Activated CD4-positive, alpha-beta T cell treated with anti-CD3 and anti-CD28 coated beads, Interleukin-2, amount 50 U/mL, for 4 hours (primary cell): ENCODE measurements at regions not wholly inside any gene's neighbourhood (a gene's known extent, or its start where the extent isn't known, plus 50 kb on each side); places are given as distances from the start of the nearest gene placed in this dataset.

Experiments
- DNase-seq, 2 experiments: peaks; one replicate each; pipeline ENCODE4 v3.0.0-alpha.2; 2020

DNA sequence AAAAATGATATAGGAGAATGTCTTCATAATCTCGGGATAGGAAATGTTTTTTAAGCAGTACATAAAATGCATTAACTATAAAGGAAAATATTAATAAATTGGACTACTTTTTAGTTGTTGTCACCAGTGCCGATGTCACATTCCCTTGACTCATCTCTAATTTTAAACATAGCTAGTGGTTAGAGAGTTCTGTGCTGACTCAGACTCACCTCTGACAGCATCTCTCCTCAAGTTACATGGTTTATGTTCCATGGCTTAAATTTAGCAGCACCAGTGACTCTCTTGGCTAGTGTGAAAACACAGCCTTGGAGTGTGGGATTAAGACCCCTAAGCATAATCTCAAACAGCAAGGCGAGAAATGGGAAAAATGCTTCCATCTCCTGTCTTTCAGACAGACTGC is 311.8 kb upstream of the MMS22L start:
- no peak for DNase-seq

DNA sequence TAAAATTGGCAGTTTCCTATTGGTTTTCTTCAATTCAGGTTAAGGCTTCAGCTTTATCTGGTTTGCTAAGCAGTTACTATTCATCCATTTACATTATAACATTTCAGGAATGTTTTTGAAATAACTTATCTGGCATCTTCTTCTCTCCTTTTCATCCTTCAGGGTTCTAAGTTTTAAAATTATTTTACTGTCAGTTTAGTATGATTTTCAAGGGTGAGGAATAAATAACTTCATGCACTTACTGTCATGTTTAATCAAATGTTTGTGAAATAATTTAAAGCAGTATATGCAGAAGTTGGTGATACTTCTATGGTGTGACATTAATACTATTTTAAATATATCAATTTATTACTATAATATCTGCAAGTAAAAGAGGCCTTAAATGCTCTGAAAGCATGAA is 338.1 kb upstream of the MMS22L start:
- no peak for DNase-seq

DNA sequence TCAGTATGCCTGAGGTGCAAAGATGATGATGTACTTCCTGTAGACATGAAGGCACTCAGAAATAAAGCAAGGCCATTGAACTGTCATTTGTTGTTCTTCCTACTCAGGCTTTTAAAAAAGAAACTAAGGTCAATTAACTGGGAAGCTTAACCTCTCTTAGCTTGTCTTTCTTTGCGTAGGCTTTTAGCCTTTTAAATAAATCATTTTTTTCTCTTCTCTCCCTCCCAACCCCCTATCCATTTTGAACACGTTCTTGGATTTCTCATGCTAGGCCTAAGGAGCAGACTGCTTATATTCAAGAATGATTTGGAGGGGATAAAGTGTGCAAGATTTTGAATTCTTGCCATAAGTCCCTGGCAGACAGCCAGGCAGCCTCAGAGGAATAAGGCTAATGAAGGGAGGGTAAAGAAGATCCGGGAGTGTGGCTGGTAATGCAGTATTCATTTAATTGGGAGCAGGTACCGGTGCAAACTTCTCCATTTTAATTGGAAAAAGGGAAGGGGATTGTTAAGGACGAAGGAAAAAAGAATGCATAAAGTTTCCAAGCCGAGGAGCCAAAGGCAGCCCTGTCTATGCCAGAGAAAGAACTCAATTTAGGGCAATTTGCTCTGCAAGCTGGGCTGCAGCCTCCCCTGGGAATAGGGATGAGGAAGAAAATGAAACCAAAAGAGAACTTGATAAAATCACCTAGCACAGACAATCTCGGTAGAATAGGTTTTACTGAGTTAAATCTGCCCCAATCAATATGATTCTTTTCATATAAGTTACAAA is 343.8 kb upstream of the MMS22L start:
- DNase-seq: no peak

DNA sequence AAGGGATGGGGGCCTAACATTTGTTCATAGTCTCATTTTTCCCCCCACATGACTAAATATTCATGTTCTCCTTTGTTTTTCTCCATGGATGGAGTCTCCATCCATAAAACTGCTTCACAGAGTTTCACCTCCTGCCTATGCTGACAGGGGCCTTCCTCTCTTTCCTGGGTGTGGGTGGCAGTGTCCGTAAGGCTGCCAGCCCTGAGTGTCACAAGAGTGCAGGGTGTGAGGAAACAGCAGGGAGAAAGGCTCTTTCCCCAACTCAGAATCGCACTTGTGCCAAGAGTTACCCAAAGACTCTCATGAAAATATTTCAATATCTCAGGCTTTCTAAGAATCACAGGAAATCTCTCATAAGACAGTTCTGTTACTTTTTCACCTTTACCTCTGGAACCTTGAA is 346.2 kb upstream of the MMS22L start:
- DNase-seq: no peak

DNA sequence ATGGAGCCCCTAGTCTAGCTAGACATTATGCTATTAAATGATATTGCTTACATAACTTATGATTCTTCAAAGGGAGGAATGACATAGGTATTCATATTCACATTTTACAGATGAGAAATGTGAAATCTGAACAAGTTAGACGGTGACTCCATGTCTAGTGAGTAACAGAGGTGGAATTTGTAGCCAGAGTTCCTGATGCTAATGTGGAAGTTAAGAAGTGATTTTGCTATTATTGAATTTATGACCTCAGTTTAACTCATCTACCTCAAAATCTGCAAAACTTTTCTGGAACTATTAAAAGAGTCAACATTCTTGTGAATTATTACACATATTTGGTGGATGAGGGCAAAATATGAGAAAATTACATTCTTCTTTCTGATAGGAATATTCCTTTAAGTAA is 347.6 kb upstream of the MMS22L start:
- no peak for DNase-seq

DNA sequence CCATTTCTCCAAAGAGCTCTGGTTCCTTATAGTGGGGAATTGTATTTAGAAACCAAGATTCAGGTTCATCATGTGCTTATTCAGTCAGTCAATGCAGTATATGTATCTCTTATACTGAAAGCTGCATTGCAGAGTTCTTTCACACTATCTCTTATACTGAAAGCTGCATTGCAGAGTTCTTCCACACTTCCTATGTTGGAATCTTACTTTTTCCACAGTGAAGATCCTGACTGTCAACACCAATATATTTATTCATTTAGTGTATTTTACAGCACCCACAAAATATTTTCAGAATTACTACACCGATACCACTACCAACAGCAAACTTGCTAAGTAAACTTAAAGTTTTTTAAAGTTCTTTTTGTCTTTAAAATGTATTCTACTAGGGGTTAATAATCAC is 349.3 kb upstream of the MMS22L start:
- DNase-seq: no peak

DNA sequence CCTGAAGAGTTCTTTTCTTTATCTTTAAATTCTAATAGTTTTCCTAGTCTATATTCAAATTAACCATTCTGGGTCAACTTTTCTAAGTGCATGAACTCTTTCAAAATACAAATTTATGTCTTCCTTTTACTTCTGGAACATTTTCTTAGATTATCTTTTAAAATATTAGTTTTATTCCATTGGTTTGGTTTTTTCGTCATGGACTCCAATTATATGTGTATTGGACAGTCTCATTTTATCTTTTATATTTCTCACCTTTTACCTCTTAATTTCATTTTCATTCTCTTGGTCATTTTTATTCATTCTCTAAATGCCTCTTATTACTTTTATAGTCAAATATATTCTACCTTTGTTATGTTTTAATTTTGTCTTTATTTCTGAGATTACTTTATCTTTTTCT is 356.7 kb upstream of the MMS22L start:
- no peak for DNase-seq

DNA sequence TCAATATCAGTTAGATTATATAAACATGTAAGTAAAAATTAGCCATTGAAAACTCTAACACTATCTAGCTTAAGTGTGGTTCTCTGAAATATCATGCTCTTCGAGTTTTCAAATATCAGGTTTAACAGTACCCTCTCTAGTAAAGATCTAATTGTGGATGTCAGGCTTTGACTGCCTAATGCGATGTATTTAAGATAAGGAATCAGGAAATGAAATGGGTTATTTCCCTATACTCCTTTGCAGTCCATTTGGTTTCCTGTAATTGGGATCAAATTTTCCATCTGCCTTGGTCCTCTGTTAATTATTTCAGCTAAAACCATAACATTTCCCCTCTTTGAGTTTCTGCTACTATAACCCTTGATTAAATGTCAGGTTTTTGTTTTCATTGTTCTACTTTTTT is 361.3 kb upstream of the MMS22L start:
- no peak for DNase-seq

DNA sequence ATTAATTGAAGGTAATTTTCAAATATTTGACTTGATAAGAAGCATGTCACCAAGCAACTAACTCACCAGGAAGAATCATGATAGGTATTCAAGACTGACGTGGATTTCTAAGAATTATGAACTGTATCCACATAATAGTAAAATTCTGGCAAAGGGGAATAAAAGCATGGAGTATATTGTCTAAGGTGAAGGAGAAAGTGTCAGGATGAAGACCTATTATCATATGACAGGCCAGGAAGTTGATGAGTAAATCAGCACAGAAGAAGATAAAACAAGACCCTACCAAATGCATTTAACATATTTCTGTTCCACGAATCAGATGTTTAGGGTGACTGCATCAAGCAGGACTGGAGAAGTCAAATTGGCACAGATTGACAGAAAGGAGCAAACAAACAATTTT is 362.7 kb upstream of the MMS22L start:
- no peak for DNase-seq

DNA sequence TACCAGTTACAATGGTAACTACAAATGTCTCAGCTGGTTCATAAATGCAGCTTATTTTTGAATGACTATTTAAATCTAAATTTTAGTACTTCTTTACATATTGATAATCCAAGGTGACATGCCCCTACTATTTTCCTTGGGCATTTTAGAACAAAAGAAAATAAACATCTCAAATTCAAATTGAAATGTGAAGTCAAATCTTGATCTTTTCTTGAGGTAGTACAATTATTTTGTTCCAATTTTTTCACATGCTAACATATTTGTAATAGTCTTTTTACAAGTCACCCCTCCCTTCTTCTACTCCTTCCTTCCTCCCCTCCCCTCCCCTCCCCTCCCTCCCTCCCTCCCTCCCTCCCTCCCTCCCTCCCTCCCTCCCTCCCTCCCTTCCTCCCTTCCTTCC is 370.1 kb upstream of the MMS22L start:
- no peak for DNase-seq

DNA sequence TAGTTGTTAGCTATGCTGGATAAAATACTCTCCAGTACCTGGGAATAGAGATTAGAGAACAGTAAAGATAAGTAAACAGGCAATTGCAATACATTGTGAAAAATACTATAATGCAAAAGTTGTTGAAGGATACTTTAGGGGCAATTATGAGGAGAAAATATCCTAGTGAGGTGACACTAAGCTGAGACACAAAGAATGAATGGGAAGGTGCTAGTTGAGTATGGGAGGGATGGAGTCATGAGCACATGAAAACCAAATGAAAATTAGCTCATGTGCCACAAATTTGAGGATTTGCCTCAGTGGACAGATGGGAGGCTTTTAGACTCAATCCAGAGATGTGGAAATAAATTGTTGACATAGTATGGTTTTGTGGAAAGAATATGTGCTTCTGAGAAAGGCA is 370.5 kb upstream of the MMS22L start:
- no peak for DNase-seq

DNA sequence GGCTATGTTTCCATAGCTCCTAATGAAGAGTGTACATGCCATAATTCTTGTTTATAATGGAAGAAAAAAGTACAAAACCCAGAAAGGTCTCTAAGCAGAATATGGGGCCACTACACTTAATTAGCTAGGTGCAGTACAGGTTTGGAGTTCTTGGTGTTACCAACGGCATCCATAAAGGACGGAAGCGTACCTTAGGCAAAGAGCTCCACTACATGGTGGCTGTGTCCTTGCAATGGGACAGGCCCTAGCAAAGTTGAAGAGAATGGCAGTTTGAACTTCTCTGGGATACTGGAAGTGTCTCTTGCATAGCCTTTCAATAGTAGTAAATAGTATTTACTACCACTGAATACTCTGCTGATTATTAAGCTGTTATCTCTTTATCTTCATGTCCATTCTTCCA is 371.7 kb upstream of the MMS22L start:
- DNase-seq: no peak

DNA sequence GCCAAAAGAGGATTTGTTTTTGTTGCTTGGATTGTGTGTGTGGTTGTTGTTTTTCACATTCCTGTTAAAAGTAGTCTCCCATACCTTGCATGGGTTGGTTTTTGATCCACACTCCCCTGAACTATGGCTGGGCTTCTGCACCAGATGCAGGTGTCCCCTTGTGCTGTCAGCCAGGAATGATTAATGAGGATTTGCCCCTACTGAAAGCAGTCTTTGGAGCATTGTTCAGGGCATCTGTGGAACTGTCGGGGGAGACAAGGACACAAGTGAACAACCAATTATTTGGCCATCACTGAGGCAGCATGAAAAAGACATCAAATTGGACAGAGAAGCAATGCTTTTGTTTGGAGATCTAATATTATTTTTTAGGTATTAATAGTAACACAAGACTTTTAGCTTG is 373.2 kb upstream of the MMS22L start:
- DNase-seq: no peak

DNA sequence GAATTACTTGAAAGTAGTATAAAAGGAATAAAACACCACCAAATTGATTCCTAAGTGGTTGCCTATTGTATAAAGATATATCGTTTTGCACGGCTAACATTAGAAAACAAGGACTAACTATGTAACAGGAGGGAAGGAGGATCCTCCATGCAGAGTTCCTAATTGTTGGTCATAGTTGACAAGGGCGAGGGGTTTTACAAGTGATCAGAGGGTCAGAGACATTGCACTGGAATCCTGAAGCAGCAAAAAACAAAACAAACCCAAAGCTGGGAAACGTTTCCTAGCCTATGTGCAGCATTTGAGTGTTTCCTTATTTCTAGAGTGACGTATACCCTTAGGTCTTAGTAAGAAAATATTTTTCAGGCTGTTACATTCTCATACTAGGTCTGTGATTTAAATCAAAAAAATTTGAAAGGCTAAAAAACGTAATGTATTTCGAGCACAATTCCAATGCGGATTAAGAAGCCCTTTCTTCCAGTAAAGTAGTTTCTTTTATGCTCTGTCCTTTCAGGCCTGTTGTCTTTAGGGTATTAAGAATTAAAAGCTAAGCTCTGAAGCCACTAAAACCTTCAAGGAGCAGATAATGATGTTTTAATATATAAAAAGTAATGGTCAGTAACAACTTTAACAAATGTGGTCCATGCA is 373.8 kb upstream of the MMS22L start:
- no peak for DNase-seq

DNA sequence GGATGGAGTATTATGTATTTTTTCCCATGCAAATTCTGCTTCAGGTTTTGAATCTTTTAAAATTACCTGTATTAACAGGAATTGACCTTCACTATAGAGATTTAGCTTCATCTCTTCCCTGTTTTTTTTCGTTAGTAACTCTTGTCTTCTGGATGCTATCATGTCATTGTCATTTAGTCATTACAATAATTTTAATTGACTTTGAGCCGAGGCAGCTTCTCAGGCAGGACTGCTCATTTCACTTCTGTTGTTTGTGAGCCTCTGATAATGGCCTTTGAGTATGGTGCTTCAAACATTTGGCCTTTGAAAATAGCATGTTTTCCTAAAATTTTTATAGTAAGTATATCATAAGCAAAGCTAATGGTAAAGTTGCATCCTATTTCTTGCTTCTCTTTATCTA is 375.1 kb upstream of the MMS22L start:
- no peak for DNase-seq

DNA sequence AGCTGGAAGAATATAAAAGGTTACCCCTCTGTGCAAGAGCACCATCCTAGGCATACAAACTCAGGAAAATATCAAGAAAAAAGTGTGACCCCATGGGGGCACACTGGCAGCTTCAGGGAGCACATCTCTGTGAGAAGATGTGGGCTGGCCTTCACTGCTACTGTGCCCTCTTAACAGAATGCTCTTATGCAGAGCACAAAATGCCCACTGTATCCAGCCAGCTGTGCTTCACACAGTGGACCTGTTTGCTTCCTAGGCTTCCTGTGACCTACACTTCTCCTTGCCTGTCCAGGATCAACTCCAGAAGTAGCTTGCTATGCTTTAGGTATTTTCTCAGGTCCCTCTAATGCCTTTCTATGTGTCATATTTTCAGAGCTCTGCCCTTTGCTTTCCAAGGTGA is 380.2 kb upstream of the MMS22L start:
- DNase-seq: no peak

DNA sequence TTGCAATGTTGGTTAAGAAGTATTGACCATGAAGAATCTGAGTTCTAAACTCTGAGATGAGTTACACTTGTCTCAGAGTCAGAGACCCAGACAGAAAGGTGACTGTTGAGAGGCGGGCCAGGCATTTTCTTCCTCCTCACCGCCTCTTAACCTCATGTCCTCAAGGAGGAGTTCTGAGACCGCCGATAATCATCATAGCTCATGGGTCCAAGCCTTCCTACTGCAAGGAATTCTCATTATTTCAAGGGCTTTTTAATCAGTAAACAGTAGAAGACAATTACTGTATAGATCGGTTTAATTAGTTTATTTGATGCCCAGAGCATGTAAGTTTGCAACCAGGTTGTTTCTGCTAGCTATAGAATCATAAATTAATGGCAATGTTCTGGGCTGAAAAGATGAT is 382.4 kb upstream of the MMS22L start:
- DNase-seq: no peak

DNA sequence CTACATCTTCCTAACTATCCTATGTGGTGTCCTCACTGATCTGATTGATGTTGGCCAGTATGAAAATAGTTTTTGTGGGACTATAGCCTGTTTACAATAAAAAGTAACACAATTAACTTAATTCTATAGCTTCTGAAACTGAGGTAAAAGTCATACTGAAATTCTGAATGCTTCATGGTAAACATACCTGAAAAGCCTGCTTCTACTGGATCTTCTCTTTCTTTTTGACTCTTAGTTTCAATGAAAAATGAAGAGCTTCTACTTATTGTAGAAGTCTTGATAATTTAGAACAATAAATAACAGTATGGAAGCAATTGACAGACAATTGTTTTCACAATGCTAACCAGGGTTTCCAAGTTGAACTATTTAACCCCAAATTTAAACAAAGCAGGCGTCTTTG is 383.9 kb upstream of the MMS22L start:
- DNase-seq: no peak

DNA sequence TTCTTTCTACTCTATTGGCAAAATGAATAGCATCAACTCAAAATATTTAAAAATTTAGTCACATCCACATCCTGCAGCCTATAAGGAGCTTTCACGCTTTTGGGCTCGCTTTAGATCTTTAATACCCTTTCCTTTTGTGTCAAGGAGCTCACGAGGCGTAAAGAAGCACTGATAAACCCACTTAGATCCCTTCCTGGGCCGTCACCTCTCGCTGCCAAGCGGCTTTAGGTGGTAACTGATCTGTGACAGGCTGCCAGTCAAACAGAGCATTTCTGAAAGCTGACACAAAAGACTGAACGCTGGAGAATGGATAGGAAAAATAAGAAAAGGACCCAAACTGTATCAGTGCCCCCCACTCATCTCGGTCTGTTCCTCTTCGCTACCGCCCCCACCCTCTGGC is 385.7 kb upstream of the MMS22L start:
- no peak for DNase-seq

DNA sequence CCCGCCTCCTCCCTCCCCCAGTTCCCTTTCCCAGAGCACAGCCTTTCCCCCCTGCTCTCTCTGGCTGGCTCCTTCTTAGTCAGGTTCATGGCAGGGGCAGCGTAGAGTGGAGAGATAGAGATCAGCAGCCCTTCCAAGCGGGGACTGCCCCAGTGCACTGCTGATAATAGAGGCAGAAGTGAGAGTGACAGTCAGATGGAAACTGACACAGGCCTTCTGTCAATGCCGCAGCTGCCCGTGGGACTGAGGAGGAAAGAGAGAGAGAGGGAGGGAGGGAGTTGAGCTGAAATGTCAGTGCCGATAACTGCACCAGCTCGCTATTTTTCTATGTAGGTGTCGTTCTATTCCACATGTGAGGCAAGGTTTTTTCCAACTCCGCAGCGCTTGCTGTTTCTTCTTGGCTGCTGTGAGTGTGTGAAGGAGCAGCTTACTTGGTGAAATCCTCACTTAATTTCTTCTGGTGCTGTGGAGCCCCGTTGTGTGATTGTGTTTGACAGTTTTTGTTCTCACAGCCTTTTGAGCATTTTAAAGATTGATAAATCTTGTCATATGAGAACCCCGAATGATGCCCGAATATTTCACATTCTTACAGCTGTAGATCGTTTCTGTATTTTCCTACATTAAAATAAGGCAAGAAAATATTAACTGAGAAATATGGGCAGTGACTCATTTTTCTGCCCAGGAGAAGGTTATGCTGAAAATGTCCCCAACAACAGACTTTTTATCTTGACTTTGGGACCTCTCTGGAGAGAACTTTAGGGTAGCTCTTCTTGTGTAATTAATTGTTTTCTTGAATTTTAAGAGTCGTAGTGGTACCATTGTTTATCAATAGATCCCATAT is 386.4 kb upstream of the MMS22L start:
- DNase-seq: no peak

DNA sequence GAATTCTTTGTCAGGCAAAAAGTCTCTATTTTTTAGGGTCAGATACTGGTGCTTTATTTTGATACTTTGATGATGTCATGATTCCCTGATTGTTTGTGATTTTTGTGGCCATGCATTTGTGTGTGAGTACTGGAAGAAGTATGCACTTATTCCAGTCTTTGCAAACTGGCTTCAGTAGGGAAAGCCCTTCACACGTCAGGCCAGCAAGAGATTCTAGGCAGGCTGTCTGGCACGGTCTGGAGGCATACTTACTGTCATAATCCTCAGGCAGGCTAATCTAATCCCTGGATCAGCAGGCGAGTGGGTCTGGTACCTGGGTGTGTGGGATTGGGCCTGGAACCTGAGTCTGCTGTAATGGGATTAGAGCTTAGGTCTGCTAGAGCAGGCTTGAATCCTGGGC is 391.8 kb upstream of the MMS22L start:
- DNase-seq: no peak

DNA sequence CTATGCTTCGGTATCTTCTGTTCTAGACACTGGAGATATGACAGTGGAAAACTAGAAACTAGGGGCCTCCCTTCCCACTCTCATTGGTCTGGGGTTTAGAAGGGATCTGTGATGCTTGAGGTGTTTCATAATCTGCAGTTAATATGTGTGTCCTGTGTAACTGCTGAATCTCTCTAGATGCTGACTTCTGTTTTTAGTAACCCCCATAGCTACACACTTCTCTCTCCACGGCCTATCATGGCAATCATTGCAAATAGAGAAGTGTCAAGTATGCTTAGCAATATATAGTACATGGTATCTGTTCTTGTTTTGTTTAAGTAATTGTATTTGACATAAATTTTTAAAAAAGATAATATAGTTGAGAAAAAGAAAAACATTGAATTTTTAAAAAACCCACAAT is 394.6 kb upstream of the MMS22L start:
- DNase-seq: no peak

DNA sequence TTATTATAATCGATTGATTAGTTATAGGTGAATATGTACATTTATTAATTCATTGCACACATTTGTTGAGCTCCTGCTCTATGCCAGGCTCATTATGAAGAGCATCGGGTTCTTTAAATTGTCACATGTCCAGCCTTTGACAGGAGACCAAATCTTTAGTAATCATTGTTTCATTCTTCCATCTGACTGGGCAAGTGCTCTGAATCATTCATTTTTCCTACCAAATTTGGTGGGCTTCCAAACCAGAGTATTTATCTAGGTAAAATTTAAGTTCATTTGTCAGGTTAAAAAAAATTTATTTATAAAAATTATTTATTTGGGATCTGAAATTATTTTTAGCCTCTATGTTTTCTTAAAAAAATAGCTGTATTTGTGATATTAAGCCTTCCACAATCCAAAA is 404.9 kb upstream of the MMS22L start:
- no peak for DNase-seq

DNA sequence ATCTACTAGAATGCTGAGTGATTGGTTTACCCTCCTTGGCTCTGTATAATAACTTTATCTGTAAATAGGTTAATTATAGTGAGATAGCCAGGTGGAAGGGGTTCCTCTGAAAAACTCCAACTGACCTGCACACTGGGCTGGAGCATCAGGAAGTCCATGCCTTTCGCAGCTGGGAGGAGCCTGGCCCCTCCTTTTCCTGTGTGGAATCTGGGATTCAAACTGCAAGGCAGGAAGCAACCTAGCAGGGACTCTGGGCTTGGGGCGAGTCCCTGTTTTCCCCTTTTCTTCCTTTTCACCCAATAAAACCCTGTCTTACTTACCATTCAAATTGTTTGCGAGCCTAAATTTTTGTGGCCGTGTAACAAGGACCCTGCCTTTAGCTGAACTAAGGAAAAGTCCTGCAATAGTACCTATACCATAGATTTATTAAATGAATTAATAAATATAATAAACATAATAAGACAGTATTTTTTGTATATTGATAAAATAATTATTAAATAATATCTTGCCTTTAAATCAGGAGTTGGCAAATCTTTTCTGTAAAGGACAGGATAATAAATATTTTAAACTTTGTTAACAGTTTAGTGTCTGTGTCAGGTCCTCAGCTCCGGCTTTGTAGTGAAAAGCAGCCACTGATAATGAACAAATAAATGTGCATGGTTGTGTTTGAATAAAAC is 406.2 kb upstream of the MMS22L start:
- DNase-seq: no peak
